ENCODE measurements at regions not wholly inside any gene's neighbourhood (a gene's known extent, or its start where the extent isn't known, plus 50 kb on each side); places are given as distances from the start of the nearest gene placed in this dataset.

DNA sequence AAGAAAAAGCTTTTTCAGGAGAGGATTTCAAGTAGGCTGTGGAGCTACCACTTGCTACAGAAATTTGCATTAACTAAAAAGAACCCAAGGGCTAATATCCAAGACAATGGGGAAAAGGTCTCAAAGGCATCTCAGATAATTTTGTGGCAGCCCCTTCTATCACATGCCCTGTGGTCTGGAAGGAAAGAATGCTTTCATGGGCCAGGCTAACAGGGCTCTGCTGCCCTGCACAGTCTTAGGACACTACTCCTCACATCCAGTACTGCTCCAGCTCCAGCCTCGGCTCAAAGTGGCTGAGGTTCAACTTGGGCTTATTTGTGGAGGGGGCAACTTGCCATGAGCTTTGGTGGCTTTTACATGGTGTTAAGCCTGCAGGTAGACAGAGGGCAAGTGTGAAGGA lies 1150.3 kb downstream of the CNTNAP5 start:
- Mint-ChIP-seq H3K36me3 (ENCODE audit: insufficient read depth, unreplicated experiment) (no peaks in the 10 kb centered on the region), H3K9me3 (ENCODE audit: unreplicated experiment) (peaks cover 7% of the 10 kb centered on the region), H3K27me3 (ENCODE audit: insufficient read depth, unreplicated experiment) (no peaks in the 10 kb centered on the region), H3K4me3 (ENCODE audit: unreplicated experiment) (no peak overlapping the region), H3K27ac (ENCODE audit: low read depth, unreplicated experiment) (no peak overlapping the region), H3K4me1 (ENCODE audit: insufficient read depth, unreplicated experiment) (no peaks in the 10 kb centered on the region)
- TF ChIP-seq, protein P1, sequence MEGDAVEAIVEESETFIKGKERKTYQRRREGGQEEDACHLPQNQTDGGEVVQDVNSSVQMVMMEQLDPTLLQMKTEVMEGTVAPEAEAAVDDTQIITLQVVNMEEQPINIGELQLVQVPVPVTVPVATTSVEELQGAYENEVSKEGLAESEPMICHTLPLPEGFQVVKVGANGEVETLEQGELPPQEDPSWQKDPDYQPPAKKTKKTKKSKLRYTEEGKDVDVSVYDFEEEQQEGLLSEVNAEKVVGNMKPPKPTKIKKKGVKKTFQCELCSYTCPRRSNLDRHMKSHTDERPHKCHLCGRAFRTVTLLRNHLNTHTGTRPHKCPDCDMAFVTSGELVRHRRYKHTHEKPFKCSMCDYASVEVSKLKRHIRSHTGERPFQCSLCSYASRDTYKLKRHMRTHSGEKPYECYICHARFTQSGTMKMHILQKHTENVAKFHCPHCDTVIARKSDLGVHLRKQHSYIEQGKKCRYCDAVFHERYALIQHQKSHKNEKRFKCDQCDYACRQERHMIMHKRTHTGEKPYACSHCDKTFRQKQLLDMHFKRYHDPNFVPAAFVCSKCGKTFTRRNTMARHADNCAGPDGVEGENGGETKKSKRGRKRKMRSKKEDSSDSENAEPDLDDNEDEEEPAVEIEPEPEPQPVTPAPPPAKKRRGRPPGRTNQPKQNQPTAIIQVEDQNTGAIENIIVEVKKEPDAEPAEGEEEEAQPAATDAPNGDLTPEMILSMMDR (IDR thresholded peaks at IDR 0.05; ENCODE audit: unreplicated experiment), result no peak
- CTCF ChIA-PET, result interaction anchor here (0.8 kb wide), 1 partner anchor 14 kb away, joined by 3 read pairs; no protein-coding TSS in a partner anchor
- POLR2A ChIA-PET, result no interaction called here
- no TSS peak for BruUV-seq (replicated peaks)
- DNase-seq (ENCODE audit: unreplicated experiment), result no peak
- intact Hi-C loops (cut with micrococcal nuclease), result no loop called here

DNA sequence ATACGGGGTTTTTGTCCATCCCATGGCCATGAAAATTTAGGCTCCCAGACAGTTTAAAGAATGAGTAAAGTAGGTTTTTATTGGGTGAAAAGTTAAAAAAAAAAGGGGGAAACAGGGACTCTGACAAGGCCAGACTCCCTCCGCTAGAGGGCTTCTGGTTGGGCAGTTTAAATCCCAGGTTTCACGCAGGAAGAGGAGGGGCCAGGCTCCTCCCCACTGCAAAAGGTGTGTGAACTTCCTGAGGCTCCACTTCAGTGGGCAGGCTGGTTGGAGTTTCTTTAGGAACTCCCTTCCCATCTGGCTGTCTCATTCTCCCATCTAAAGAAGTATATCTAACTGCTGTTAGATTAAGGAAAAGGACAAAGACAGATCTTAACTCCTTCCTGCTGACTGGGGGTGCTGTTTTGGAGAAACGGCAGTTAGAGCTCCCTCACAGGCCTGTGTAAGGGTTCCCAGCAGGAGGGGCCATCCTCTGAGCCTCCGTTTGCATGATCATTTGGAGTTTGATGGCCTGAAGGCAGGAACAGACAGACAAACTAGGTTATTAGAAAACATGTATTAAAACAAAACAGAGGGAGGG lies 1160.7 kb downstream of the CNTNAP5 start:
- no peak for DNase-seq (ENCODE audit: unreplicated experiment)
- ChIA-PET CTCF (interaction anchor here (0.5 kb wide), 1 partner anchor 331 kb away, joined by 3 read pairs; no protein-coding TSS in a partner anchor), POLR2A (no interaction called here)
- no TSS peak for BruUV-seq (replicated peaks)
- H3K27me3 Mint-ChIP-seq (ENCODE audit: insufficient read depth, unreplicated experiment), result no peaks in the 10 kb centered on the region
- H3K4me1 Mint-ChIP-seq (ENCODE audit: insufficient read depth, unreplicated experiment), result no peaks in the 10 kb centered on the region
- intact Hi-C loops (cut with micrococcal nuclease), result no loop called here
- TF ChIP-seq, protein P1 (IDR thresholded peaks at IDR 0.05; ENCODE audit: unreplicated experiment), result no peak
- no peak overlapping the region for H3K27ac Mint-ChIP-seq (ENCODE audit: low read depth, unreplicated experiment)
- no peaks in the 10 kb centered on the region for H3K9me3 Mint-ChIP-seq (ENCODE audit: unreplicated experiment)
- no peaks in the 10 kb centered on the region for H3K36me3 Mint-ChIP-seq (ENCODE audit: insufficient read depth, unreplicated experiment)
- H3K4me3 Mint-ChIP-seq (ENCODE audit: unreplicated experiment), result no peak overlapping the region

- Mint-ChIP-seq H3K9me3 (ENCODE audit: unreplicated experiment) (peaks cover 7% of the 10 kb centered on the region), H3K4me1 (ENCODE audit: insufficient read depth, unreplicated experiment) (no peaks in the 10 kb centered on the region), H3K36me3 (ENCODE audit: insufficient read depth, unreplicated experiment) (no peaks in the 10 kb centered on the region), H3K27ac (ENCODE audit: low read depth, unreplicated experiment) (no peak overlapping the region), H3K4me3 (ENCODE audit: unreplicated experiment) (no peak overlapping the region), H3K27me3 (ENCODE audit: insufficient read depth, unreplicated experiment) (peaks cover 13% of the 10 kb centered on the region)
- DNase-seq (ENCODE audit: unreplicated experiment), result no peak
- intact Hi-C loops (cut with micrococcal nuclease), result no loop called here
- ChIA-PET CTCF (no interaction called here), POLR2A (no interaction called here)
- no TSS peak for BruUV-seq (replicated peaks)
- TF ChIP-seq, protein P1 (IDR thresholded peaks at IDR 0.05; ENCODE audit: unreplicated experiment), result no peak
Observed at GRCh38 chr2:125207431-125207830, 1182.3 kb downstream of the CNTNAP5 start.

DNA sequence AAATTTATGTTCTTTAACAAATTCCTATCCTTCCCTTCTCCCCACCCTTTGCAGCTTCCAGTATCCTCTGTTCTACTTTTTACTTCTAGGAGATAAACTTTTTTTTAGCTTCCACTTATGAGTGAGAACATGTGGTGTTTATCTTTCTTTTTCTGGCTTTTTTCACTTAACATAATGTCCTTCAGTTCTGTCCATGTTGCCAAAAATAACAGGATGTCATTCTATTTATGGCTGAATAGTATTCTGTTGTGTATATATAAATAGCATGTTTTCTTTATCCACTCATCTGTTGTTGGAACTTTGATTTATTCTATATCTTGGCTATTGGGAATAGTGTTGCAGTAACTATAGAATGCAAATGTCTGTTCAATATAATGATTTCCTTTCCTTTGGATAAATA lies 1191.2 kb downstream of the CNTNAP5 start:
- TF ChIP-seq, protein P1 (IDR thresholded peaks at IDR 0.05; ENCODE audit: unreplicated experiment), result no peak
- no peak overlapping the region for H3K4me3 Mint-ChIP-seq (ENCODE audit: unreplicated experiment)
- H3K27ac Mint-ChIP-seq (ENCODE audit: low read depth, unreplicated experiment), result no peak overlapping the region
- no peaks in the 10 kb centered on the region for H3K27me3 Mint-ChIP-seq (ENCODE audit: insufficient read depth, unreplicated experiment)
- no peak for DNase-seq (ENCODE audit: unreplicated experiment)
- POLR2A ChIA-PET, result no interaction called here
- no peaks in the 10 kb centered on the region for H3K4me1 Mint-ChIP-seq (ENCODE audit: insufficient read depth, unreplicated experiment)
- BruUV-seq (replicated peaks), result no TSS peak
- H3K9me3 Mint-ChIP-seq (ENCODE audit: unreplicated experiment), result peaks cover 26% of the 10 kb centered on the region
- CTCF ChIA-PET, result interaction anchor here (1.0 kb wide), 1 partner anchor 11 kb away, joined by 3 read pairs; no protein-coding TSS in a partner anchor
- intact Hi-C loops (cut with micrococcal nuclease), result no loop called here
- no peaks in the 10 kb centered on the region for H3K36me3 Mint-ChIP-seq (ENCODE audit: insufficient read depth, unreplicated experiment)

All from MCF 10A (cell line).